SK-N-MC (cell line): ENCODE measurements at regions not wholly inside any gene's neighbourhood (a gene's known extent, or its start where the extent isn't known, plus 50 kb on each side); places are given as distances from the start of the nearest gene placed in this dataset.
"Not testable (repeated sequence)": the region's sequence is repeated elsewhere in the genome, so short reads cannot be mapped to it uniquely, and the experiment has no call there.

Source experiments
- DNase-seq: peaks from one replicate; pipeline ENCODE4 v3.0.0-alpha.2; 2011; ENCODE audit warnings: low read depth, low spot score
- H3K27ac ChIP-seq: fragments of 200-600 bp; sonication (generic); 2 replicates; pipeline ENCODE4 v1.5.1; 2016; ENCODE audit warnings: mixed run types
- H3K36me3 ChIP-seq: fragments of 200-600 bp; sonication (generic); 2 replicates; pipeline ENCODE4 v1.6.1; 2017; ENCODE audit warnings: antibody characterized with exemption, low read length, mixed read lengths; ENCODE audit not compliant: insufficient read depth
- H3K4me3 ChIP-seq: fragments of 200-600 bp; sonication (generic); 2 replicates; pipeline ENCODE4 v1.5.1; 2016
- H3K9ac ChIP-seq: fragments of 200-600 bp; sonication (generic); 2 replicates; pipeline ENCODE4 v1.8.0; 2017; ENCODE audit warnings: mixed run types, mixed read lengths; ENCODE audit not compliant: insufficient read length
- H3K9me3 ChIP-seq: fragments of 200-600 bp; sonication (generic); 2 replicates; pipeline ENCODE4 v1.6.1; 2017; ENCODE audit warnings: low read depth, mild to moderate bottlenecking, antibody characterized with exemption, low read length, moderate library complexity, mixed read lengths
- EZH2 ChIP-seq: fragments of 200-600 bp; sonication (generic); IDR thresholded peaks from one replicate; pipeline ENCODE4 v1.6.1; 2017; ENCODE audit warnings: antibody characterized with exemption
- FOXP2 ChIP-seq: optimal IDR thresholded peaks from 2 replicates; pipeline ENCODE3; 2011; ENCODE audit warnings: mild to moderate bottlenecking, moderate library complexity; ENCODE audit not compliant: insufficient read depth; ENCODE audit errors: extremely low read length, control extremely low read depth
- POLR2AphosphoS5 ChIP-seq: IDR thresholded peaks from 2 replicates; pipeline ENCODE4 v1.6.1; 2012; ENCODE audit warnings: mild to moderate bottlenecking, low read depth, low read length, borderline replicate concordance

DNA sequence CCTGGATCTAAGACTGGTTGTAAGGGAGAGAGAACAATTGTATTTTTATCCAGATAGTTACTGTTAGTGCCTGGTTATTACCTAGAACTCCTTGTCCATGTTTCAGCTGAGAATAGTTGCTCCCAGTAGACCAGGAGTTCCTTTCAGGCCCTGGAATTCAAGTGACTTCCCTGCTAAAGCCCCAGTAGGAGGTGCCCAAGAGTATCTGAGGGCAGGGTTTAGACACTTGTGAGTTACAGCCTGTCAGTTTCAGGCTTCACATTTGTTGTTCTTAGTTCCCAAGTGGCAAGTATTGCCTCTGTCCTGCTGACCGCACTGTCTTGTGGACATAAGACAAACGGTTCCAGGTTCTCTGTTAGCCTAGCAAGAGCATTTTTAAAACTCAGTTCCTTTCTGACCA, 743.9 kb upstream of the SEMA6A start:
- Histone ChIP-seq H3K27ac (no peak overlapping the region), H3K9me3 (no peaks in the 10 kb centered on the region), H3K4me3 (no peak overlapping the region), H3K9ac (no peak overlapping the region), H3K36me3 (no peaks in the 10 kb centered on the region)
- TF ChIP-seq POLR2AphosphoS5, result no peak
- TF ChIP-seq EZH2, result no peak
- TF ChIP-seq FOXP2, result no peak
- no peak for DNase-seq

DNA sequence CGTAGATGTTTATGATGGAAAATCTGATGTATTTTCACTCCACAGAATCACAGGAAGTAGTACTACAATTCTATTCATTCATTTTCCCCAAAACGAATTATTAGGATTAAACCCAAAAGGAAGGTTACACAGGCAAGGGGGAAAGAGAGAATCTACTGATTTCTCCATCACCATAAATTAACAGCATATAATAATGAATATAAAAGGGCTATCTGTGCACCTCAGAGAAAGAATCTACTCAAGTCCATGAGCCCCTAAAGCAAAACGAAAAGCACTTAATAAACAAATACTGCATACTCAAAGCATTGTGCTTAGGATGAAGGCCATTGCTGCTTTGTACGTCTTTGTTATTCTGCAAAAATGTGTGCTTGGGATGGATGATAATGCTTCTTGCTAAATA, 740.5 kb upstream of the SEMA6A start:
- no peak overlapping the region for H3K9ac ChIP-seq
- no peaks in the 10 kb centered on the region for H3K36me3 ChIP-seq
- no peak for DNase-seq
- H3K9me3 ChIP-seq, result no peaks in the 10 kb centered on the region
- TF ChIP-seq EZH2, result no peak
- no peak for TF ChIP-seq FOXP2
- TF ChIP-seq POLR2AphosphoS5, result no peak
- H3K27ac ChIP-seq, result no peak overlapping the region
- H3K4me3 ChIP-seq, result no peak overlapping the region

DNA sequence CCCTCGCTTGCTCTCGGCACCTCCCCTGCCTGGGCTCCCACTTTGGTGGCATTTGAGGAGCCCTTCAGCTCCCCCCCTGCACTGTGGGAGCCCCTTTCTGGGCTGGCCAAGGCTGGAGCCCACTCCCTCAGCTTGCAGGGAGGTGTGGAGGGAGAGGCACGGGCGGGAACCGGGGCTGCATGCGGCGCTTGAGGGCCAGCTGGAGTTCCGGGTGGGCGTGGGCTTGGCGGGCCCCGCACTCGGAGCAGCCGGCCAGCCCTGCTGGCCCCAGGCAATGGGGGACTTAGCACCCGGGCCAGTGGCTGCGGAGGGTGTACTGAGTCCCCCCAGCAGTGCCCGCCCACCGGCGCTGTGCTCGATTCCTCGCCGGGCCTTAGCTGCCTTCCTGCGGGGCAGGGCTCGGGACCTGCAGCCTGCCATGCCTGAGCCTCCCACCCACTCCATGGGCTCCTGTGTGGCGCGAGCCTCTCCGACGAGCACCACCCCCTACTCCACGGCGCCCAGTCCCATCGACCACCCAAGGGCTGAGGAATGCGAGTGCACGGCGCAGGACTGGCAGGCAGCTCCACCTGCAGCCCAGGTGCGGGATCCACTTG, 730.0 kb upstream of the SEMA6A start:
- H3K9ac ChIP-seq, H3K9me3 ChIP-seq, H3K4me3 ChIP-seq, H3K36me3 ChIP-seq, H3K27ac ChIP-seq, DNase-seq: not testable (repeated sequence)

DNA sequence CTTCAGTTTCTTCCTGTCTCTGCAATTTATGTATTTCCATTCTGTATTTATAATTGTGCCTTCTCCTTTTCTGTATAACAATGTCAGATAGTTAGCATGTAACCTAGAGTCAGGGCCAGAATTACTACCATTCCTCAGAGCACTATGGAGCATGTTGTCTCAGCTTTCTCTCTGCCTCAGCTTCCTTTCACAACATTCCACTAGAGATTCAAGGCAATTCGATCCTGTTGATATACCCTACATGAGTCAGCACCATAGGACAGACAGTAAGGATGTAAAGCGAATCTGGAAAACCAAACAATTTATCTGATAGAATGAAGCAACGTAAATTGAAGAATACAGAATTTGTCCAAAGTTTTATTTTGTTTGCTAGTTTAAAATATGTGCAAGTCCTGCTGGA, 728.3 kb upstream of the SEMA6A start:
- H3K36me3 ChIP-seq, result no peaks in the 10 kb centered on the region
- H3K4me3 ChIP-seq, result no peak overlapping the region

DNA sequence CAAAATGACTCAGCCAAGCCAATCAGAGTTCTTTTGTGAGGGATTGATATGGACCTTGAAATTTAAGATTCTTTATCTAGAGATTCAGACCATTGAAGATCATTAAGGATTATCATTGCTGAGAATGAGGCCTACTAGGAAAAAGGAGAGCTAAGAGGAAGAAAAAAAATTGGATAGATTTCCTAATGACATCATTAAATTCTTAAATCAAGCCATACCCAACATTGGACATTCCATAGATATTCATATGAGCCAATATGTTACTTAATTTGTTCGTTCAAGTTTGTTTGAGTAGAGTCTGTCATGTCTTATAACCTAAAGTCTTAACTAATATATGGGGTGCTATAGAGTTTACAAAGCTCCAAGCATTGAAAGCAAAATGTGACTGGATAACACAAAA, 727.9 kb upstream of the SEMA6A start:
- Histone ChIP-seq H3K27ac (no peak overlapping the region), H3K9ac (no peak overlapping the region), H3K36me3 (no peaks in the 10 kb centered on the region), H3K4me3 (no peak overlapping the region), H3K9me3 (no peaks in the 10 kb centered on the region)
- no peak for DNase-seq
- no peak for TF ChIP-seq FOXP2

More for the DNA sequence above, 728.3 kb upstream of the SEMA6A start:
- no peak for DNase-seq
- TF ChIP-seq EZH2 (no peak), POLR2AphosphoS5 (no peak), FOXP2 (no peak)
- Histone ChIP-seq H3K9me3 (no peaks in the 10 kb centered on the region), H3K9ac (no peak overlapping the region), H3K27ac (no peak overlapping the region)

DNA sequence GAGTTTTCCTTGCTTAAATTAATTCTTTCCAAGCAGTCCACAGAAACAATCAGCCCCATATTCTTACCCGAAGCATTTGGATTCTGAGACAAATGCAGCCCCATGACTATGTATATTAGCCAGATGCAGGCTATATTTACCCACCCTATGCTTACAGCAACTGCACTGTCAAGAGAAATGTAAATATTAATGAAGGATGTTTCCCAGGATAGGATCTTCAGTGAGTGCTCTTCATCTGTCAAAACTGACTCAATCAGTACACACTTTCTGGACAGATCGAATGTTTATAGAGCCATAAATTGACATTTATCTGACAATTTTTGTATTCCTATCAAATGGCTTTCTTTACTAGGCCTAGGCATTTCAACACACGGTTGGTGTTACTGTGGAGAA, 725.3 kb upstream of the SEMA6A start:
- H3K9me3 ChIP-seq, result no peaks in the 10 kb centered on the region
- H3K9ac ChIP-seq, result no peak overlapping the region
- H3K27ac ChIP-seq, result no peak overlapping the region
- TF ChIP-seq POLR2AphosphoS5 (no peak), FOXP2 (no peak), EZH2 (no peak)
- H3K4me3 ChIP-seq, result no peak overlapping the region
- DNase-seq, result no peak
- H3K36me3 ChIP-seq, result no peaks in the 10 kb centered on the region

DNA sequence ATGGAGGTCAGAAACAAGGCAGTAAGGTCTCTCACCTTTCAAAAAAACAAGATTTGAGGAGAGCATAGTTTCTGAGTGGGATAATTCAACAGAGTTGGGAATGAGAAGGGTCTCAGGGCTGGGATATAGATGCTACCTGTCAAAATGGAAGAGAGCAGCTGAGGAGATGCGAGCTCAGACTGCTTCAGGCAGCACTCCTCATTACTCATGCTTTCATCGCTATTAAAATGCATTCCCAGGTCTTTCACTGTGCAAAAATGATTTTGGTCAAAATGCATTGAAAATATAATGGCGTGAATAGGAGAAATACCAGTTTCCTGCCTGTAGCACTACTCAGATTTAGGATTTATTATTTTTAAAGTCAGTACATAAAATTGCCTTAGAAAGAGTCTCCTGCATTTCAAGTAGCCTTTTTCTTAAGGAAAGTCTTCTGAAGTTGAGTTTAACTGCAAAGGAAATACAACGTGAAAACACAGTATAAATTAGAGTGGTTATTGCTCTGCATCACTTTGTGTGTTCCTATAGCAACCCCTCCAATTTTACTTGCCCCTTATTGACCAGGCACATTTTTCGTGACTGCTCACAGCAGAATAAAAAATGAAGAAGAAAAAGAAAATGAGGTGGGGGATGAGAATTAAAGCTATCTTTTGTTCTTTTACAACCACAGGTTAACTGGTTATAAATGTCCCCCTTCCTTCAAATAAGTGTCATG, 724.8 kb upstream of the SEMA6A start:
- Histone ChIP-seq H3K36me3 (no peaks in the 10 kb centered on the region), H3K27ac (no peak overlapping the region), H3K4me3 (no peak overlapping the region), H3K9me3 (no peaks in the 10 kb centered on the region), H3K9ac (no peak overlapping the region)
- DNase-seq, result no peak
- TF ChIP-seq FOXP2 (no peak), EZH2 (no peak), POLR2AphosphoS5 (no peak)

DNA sequence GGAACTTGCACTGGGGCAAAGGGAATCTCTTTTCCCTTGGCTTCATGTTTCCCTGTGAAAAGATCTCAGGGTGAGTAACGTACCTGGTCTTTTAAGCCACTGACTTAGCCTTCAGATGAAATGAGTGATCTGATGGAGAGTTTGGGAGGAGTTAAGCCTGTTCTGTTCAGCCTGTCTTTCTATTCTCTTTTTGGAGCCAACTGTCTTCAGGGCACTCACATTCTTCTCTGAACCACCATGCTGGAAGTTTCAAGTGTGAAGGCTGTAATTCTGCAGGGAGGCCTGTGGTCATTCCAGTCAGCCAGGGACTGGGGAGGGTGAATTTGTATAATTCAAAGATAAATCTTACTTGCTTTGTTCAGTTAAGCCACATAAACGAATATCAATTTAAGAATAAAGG, 722.2 kb upstream of the SEMA6A start:
- no peaks in the 10 kb centered on the region for H3K36me3 ChIP-seq
- H3K27ac ChIP-seq, result no peak overlapping the region
- no peak overlapping the region for H3K9ac ChIP-seq
- H3K9me3 ChIP-seq, result 0 out of 2 replicates have a peak, but pooled peaks cover 7% of the 10 kb centered on the region
- no peak for TF ChIP-seq EZH2
- TF ChIP-seq POLR2AphosphoS5, result no peak
- no peak for TF ChIP-seq FOXP2
- DNase-seq, result no peak
- H3K4me3 ChIP-seq, result no peak overlapping the region

DNA sequence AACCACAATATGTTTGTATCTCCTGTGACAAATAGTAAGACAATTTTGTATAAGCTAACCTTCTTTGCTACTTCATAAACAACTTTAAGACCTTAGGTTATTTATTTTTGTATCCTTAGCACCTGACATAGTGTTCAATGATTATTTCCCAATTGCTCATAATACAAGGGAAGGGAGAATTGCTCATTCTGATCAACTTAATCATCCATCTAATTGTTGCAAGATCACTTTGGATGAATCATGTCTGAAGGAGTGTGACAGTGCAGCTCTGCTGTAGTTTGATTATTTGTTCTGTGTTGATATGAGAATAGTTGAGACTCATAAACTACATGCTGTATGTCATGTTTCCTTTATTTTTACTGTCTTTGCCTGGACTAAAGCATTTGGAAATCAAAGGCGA, 721.3 kb upstream of the SEMA6A start:
- H3K9me3 ChIP-seq, result 0 out of 2 replicates have a peak, but pooled peaks cover 7% of the 10 kb centered on the region
- no peak overlapping the region for H3K9ac ChIP-seq
- no peak overlapping the region for H3K27ac ChIP-seq
- H3K4me3 ChIP-seq, result no peak overlapping the region
- H3K36me3 ChIP-seq, result no peaks in the 10 kb centered on the region
- no peak for DNase-seq
- TF ChIP-seq POLR2AphosphoS5 (no peak), FOXP2 (no peak)
